EL (cell line): ENCODE measurements at regions not wholly inside any gene's neighbourhood (a gene's known extent, or its start where the extent isn't known, plus 50 kb on each side); places are given as distances from the start of the nearest gene placed in this dataset.

Source experiments
- DNase-seq: peaks from one replicate; pipeline ENCODE4 v3.0.0-alpha.2; 2016

DNA sequence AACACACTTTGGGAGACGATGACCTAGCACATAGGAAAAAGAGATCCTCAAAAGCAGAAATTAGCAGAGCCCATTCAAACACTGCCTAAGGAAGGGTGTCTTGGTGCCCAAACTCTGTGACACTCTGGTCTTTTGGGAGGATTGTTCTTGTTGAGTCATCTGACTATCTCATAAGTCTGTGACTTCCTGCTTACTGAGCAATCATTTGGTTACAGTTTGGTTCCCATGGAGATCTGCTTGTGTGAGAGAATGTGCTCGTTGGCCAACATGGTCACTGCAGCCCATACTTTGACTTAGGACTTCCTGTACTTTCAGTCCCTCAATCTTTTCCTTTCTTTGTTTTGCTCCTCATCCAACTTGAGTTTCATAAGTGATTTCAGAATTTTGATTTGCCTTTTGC, 602.9 kb downstream of the NYAP2 start:
- DNase-seq: peak; percentile 85

- no peak for DNase-seq
Observed at GRCh38 chr2:226001716-226002115, 602.2 kb downstream of the NYAP2 start.

GRCh38 chr2:225999692-226000091, 600.2 kb downstream of the NYAP2 start:
- DNase-seq: no peak

GRCh38 chr2:225998653-225999052, 599.1 kb downstream of the NYAP2 start:
- DNase-seq: peak; percentile 50

- DNase-seq: no peak
Observed at GRCh38 chr2:225998116-225998515, 598.6 kb downstream of the NYAP2 start.

DNA sequence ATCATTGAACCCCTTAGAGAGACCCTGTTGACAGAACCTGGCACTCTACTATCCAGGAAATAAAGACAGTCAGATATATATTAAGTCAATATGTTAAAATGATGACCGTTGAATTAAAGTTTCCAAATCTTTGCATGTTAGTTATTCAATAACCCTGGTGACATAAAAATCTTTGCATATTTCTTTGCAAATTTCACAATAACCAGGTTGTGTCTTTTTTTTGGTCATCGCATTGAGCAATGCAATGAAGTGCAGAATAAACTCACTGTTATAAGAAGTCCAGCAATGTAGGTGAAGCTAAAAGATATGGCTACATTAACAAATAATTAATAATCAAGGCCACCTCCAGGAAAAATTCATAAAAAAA, 596.9 kb downstream of the NYAP2 start:
- DNase-seq: no peak

GRCh38 chr2:225995796-225996461, 596.4 kb downstream of the NYAP2 start:
- DNase-seq: peak; percentile 48

DNA sequence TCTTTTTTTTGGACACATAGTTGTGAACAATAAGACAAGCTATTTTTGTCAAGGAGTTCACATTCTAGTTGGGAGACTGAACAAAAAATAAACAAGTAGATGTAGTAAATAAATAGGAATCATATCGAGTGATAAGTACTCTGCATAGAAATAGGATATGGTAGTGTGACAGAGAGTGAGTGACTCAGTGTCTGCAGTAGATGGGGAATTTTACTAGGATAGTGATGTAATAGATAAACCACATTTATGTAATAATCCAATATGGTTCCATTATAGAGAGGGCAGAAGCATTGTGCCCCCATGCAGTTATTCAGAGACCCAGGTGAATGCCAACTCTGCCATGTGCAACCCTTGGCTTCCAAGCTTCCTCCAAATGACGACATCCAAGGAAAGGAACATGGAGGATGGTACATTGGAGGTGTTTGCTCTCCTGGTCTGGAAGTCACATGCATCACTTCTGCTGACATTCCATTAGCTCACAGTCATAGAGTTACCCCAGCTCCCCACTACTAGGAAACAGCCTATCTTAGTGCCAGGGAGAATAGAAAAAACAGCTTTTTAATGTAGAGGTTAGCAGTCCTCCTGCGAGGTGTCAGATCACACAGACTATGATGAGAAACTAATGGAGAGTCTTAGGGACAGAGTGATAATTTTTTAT, 595.4 kb downstream of the NYAP2 start:
- peak; percentile 73 for DNase-seq

GRCh38 chr2:225993430-225993829, 593.9 kb downstream of the NYAP2 start:
- DNase-seq: peak; percentile 56

GRCh38 chr2:225989809-225990208, 590.3 kb downstream of the NYAP2 start:
- DNase-seq: no peak

- DNase-seq: no peak
Observed at GRCh38 chr2:225980372-225980771, 580.9 kb downstream of the NYAP2 start.

DNA sequence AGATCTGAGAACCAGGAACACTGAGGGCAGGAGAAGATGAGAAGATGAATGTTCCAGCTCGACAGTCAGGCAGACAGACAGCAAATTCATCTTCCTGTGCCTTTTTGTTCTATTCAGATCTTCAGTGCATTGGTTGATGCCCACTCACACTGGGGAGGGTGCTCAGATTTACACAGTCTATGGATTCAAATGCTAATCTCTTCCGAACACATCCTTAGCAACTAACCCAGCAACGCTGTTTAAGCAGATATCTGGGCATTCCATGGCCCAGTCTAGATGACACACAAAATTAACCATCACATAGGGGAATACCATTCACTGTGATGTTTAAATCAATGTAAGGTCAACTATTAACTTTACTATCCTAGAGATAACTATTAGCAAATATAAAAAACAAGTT, 571.9 kb downstream of the NYAP2 start:
- no peak for DNase-seq

DNA sequence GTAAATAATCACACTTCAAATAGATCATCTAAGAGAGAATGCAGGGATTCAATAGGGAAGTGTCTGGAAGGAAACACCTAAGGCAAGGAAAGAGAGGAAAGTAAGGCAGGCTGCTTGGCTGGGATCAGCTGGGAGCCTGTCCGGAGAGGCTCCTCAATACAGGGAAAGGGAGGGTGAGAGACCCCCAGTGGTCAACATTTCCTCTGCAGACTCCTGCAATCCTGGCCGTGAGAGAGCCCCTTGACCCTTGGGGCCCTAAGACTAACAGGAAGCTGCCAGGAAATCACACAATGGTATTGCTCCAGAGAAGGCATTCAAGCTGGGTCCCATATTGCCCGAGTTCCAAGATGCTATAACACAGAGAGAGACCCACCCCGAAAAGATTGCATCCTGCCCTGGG, 549.4 kb downstream of the NYAP2 start:
- DNase-seq: no peak

- DNase-seq: no peak
Observed at GRCh38 chr2:225938991-225939390, 539.5 kb downstream of the NYAP2 start.

DNA sequence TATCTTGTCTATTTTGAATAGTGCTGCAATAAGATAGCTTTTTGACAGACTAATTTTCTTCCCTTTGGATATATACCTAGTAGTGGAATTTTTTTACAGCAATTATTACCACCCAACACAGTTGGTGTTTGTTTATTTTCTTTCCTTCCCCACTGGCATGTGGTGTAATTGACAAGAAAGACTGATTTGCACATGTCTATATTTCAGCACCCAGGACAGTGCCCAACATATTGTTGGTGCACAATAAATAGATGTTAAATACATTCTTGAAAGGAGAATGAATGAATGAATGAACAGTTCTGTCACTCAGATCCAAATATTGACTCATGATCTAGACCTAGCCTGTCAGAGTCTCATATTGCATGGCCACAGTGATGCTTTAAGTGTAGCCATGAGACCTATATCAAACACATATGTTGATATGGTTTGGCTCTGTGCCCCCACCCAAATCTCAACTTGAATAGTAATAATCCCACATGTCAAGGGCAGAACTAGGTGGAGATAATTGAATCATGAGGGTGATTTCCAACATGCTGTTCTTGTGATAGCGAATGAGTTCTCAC, 538.2 kb downstream of the NYAP2 start:
- peak; percentile 6 for DNase-seq

GRCh38 chr2:225932811-225933413, 533.4 kb downstream of the NYAP2 start:
- DNase-seq: no peak

DNA sequence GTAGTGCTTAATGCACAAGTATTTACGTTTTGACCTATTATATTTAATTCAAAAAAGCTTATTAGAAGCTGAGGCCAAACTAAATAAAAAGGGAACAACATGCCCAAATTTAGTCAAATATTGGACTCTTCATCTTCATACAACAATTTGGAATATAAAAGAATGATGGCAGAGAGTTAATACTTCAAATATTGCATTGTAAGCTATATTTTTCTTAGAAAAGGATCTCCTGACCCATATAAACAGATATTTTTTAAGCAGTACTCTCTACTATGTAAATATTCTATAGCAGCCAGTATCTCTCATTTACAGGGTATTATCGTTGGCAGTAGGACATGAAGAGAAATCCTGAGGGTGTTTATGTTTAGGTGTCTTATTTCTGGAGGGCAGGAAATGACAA, 531.2 kb downstream of the NYAP2 start:
- no peak for DNase-seq

DNA sequence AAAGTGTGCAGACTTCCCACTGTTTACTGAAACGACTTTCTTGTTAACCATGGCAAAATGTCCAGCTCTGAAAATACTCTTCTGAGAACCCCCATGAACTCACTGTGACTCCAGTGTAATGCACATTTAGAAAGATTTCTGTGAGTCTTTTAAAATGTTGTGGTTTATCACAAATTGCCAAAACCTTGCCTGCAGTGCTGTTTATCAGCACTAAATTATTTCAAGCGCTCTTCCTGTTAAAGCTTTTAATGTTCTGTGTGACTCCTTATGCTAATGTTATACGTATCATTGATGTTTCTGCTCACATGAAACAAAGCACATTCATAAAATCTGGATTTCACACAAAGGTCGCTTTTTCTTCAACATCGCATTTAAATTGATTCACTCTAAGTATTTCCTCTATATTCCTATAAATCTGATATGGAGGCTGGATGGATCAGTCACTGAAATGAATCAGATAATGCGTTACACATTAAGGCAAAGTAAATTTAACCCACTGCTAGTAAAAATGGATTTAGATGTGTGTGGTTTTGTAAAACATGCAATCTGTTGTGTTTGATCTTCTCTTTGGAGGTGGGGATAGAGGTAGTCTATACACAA, 521.2 kb downstream of the NYAP2 start:
- no peak for DNase-seq

DNA sequence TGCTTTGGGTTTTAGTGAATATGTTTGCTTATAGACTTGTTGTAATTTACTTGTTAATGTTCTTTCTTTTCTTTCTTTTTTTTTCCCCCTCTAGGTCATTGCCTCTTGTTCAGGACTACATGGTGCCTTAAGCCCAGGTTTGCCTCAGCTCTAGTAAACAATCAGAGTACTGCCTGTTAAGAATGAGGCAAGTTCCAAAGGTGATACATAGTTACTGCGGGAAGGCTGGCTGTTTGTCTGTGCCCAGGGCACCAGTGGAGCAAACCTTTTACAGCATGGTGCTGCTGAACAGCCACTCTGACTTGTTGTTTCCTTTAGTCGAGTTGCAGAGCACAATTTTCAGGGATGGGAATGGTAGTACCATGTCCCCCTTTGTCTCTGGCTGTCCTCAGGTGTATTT, 517.2 kb downstream of the NYAP2 start:
- no peak for DNase-seq

DNA sequence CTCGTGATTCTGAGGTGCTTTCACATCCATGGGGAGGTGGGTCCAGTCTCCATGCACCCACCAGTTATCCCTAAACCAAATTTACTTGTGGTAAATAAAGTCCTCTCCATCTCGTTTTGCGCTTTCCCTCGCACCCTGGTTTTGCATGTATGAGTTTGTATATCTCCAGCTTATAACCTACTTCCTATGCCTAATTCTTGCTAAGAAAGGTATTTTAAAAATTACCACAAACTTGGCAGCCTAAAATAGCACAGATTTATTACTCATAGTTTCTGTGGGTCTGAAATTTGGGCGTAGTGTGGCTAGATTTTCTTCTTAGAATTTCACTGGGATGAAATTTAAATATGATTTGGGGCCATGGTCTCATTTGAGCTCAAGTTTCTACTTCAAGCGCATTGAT, 511.5 kb downstream of the NYAP2 start:
- no peak for DNase-seq

DNA sequence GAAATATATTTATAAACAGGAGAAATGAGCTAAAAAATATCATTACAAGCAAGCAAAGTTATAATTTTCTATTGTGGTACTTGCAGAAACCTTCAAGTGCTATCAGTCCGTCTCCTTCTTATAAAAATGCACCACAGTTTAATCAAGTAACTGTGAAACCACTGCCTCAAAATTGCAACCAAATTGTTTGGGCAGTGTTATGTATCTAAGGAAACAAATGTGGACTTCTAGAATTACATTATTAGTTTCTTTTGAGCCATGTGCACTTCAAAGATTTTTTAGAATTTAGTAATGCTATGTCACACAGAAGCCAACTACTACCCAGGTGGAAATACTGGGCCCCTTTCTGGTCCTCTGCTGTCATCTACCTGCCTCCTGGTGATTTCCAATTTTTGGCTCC, 495.6 kb downstream of the NYAP2 start:
- DNase-seq: peak; percentile 8

- DNase-seq: peak; percentile 81
Observed at GRCh38 chr2:225894236-225894980, 494.9 kb downstream of the NYAP2 start.

GRCh38 chr2:225893151-225893550, 493.6 kb downstream of the NYAP2 start:
- no peak for DNase-seq
